ENCODE measurements at regions not wholly inside any gene's neighbourhood (a gene's known extent, or its start where the extent isn't known, plus 50 kb on each side); places are given as distances from the start of the nearest gene placed in this dataset.

DNA sequence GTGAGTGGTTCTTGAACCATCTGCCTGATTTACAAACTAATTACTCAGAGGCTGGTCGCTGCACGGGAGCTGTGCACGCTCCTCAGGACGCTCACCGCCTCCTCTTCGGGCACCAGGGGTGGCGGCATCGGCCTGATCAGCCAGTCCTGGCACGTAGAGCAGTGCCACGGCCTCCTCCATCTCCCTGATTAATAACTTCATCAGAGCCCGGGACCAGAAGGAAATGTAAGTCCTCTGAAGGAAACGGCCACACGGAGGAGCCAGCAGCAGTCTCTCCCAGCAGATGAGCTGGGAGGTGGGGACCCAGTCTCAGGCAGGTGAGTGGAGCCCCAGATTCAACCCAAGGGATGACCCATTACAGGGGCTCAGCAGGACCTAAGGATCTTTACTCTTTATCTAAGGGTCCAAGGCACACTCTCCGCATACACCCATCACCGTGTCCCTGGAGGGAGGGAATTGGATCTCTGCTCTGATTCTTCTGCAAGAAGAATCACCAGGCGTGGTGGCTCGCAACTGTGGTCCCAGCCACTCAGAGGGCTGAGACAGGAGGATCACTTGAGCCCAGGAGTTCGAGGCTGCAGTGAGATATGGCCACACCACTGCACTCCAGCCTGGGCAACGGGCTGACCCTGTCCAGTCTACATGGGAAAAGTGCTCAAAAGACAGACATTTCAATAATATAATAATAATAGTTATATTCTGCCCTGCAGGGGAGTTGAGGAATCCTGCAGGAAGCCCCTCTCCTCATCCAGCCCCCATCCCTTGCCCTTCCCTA is 366.5 kb downstream of the SEC14L1 start:
- Histone ChIP-seq H3K27me3 (no peaks in the 10 kb centered on the region), H3K36me3 (no peaks in the 10 kb centered on the region), H3K4me1 (no peaks in the 10 kb centered on the region), H3K4me3 (no peak overlapping the region), H3K9me3 (no peaks in the 10 kb centered on the region), H3K27ac (no peak overlapping the region)
- DNase-seq = peak; percentile 9 to 11
- no peak for TF ChIP-seq POLR2A (IDR thresholded peaks at IDR 0.05)
- TF ChIP-seq, protein P1, sequence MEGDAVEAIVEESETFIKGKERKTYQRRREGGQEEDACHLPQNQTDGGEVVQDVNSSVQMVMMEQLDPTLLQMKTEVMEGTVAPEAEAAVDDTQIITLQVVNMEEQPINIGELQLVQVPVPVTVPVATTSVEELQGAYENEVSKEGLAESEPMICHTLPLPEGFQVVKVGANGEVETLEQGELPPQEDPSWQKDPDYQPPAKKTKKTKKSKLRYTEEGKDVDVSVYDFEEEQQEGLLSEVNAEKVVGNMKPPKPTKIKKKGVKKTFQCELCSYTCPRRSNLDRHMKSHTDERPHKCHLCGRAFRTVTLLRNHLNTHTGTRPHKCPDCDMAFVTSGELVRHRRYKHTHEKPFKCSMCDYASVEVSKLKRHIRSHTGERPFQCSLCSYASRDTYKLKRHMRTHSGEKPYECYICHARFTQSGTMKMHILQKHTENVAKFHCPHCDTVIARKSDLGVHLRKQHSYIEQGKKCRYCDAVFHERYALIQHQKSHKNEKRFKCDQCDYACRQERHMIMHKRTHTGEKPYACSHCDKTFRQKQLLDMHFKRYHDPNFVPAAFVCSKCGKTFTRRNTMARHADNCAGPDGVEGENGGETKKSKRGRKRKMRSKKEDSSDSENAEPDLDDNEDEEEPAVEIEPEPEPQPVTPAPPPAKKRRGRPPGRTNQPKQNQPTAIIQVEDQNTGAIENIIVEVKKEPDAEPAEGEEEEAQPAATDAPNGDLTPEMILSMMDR (IDR thresholded peaks at IDR 0.05) = no peak
- intact Hi-C loops (cut with DNase I; ENCODE audit: low total_unique reads) = loop anchor here (10.0 kb wide), 1 partner anchor 362 kb away; the partner anchor contains the start of gene SEC14L1

DNA sequence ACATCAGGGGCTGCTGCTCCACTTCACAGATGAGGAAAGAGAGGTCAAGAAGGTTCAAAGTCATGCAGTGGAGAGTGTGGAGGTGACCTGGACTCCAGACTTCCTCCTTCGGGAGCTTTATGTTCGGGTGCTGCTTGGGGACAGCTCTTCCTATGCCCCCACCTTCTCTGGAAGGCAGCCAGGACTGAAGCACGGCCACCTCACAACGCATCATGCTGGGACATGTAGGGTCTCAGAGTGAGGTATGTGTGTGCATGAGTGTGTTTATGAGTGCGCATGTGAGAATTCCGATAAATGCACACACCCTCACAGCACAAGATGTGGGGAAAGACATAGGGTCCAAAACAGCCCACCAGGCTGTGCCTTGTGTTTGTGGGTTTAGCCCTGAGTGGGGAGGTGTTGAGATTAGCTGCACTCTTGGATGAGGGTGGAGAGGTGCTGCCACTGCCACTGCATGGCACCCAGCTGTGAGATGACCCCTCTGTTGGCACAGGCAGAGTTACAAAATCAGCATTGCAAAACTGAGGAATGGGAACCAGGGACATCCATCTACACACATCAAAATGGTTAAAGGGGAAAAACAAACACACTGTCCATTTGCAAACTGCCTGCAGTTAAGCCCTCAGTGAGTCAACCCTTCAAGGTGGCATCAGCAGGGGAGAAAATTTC is 367.4 kb downstream of the SEC14L1 start:
- H3K4me1 ChIP-seq = no peaks in the 10 kb centered on the region
- DNase-seq = peak; percentile 7
- TF ChIP-seq POLR2A (IDR thresholded peaks at IDR 0.05) = no peak
- TF ChIP-seq, protein P1 (IDR thresholded peaks at IDR 0.05) = no peak
- H3K27me3 ChIP-seq = no peaks in the 10 kb centered on the region
- intact Hi-C loops (cut with DNase I; ENCODE audit: low total_unique reads) = loop anchor here (10.0 kb wide), 1 partner anchor 363 kb away; the partner anchor contains the start of gene SEC14L1
- H3K36me3 ChIP-seq = no peaks in the 10 kb centered on the region
- no peaks in the 10 kb centered on the region for H3K9me3 ChIP-seq
- H3K27ac ChIP-seq = no peak overlapping the region
- no peak overlapping the region for H3K4me3 ChIP-seq

DNA sequence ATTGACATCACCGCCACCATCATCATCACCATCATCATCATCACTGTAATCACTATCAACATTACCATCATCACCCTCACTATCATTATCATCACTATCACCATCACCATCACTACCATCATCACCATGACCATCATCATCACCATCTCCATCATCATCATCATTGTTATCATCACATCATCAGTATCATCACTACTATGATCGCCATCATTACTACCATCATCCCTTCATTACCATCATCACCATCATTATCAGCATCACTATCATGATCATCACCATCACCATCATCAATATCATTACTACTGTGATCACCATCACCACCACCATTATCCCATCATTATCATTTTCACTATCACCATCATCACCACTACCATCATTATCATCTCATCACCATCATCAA is 368.3 kb downstream of the SEC14L1 start:
- TF ChIP-seq, protein P1 (IDR thresholded peaks at IDR 0.05) = no peak
- TF ChIP-seq POLR2A (IDR thresholded peaks at IDR 0.05) = no peak
- H3K9me3 ChIP-seq = no peaks in the 10 kb centered on the region
- intact Hi-C loops (cut with DNase I; ENCODE audit: low total_unique reads) = loop anchor here (10.0 kb wide), 1 partner anchor 364 kb away; the partner anchor contains the start of gene SEC14L1
- H3K27ac ChIP-seq = no peak overlapping the region
- no peak overlapping the region for H3K4me3 ChIP-seq
- H3K4me1 ChIP-seq = no peaks in the 10 kb centered on the region
- no peaks in the 10 kb centered on the region for H3K27me3 ChIP-seq
- DNase-seq = no peak
- H3K36me3 ChIP-seq = no peaks in the 10 kb centered on the region

DNA sequence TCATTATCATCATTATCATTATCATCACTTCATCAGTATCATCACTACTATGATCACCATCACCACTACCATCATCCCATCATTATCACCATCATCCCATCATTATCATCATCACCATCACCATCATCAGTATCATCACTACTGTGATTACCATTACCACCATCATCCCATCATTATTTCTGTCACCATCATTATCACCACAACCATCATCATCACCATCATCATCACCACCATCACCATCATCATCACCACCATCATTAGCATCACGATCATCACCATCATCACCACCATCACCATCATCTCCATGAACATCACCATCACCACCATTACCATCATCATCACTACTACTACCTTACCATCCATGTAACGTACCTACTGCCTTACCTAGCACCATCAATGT is 368.8 kb downstream of the SEC14L1 start:
- no peaks in the 10 kb centered on the region for H3K9me3 ChIP-seq
- H3K4me3 ChIP-seq = no peak overlapping the region
- no peak overlapping the region for H3K27ac ChIP-seq
- DNase-seq = no peak
- H3K4me1 ChIP-seq = no peaks in the 10 kb centered on the region
- no peaks in the 10 kb centered on the region for H3K27me3 ChIP-seq
- H3K36me3 ChIP-seq = no peaks in the 10 kb centered on the region
- intact Hi-C loops (cut with DNase I; ENCODE audit: low total_unique reads) = loop anchor here (10.0 kb wide), 1 partner anchor 365 kb away; the partner anchor contains the start of gene SEC14L1
- no peak for TF ChIP-seq POLR2A (IDR thresholded peaks at IDR 0.05)
- TF ChIP-seq, protein P1 (IDR thresholded peaks at IDR 0.05) = no peak
